NCI-H226 (cell line): ENCODE measurements at regions not wholly inside any gene's neighbourhood (a gene's known extent, or its start where the extent isn't known, plus 50 kb on each side); places are given as distances from the start of the nearest gene placed in this dataset.

ENCODE experiments used
- DNase-seq: peaks from one replicate; pipeline ENCODE4 v3.0.0-alpha.2; 2015

- DNase-seq: peak; percentile 43
Measured at GRCh38 chr1:55275941-55276341, 60.8 kb upstream of the USP24 start.

GRCh38 chr1:55275151-55275748 is 60.1 kb upstream of the USP24 start:
- no peak for DNase-seq

DNA sequence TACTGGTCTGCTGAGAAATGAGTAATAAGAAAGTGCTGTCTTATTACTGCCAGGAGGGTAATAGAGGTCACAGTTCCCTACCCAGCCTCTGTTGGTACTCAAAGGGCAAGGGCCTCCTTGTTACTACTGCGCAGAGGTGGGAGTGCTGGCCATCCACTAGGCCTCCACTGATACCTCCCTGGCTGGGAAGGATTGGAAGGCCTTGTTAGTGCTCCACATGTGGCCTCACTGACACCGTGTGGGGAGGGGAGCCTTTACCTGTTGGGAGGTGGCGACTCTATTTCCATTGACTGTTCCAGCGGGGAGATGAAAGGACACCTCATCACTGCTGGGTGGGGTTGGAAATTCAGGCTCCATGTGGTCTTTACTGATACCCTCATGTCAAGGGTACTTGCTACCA is 57.8 kb upstream of the USP24 start:
- DNase-seq: no peak
